T-helper 2 cell (primary cell): ENCODE measurements at regions not wholly inside any gene's neighbourhood (a gene's known extent, or its start where the extent isn't known, plus 50 kb on each side); places are given as distances from the start of the nearest gene placed in this dataset.

ENCODE experiments used
- DNase-seq, 5 experiments: peaks; one replicate each; pipeline versions ENCODE4 v3.0.0 to v3.0.0-alpha.2; 2012 to 2022

DNA sequence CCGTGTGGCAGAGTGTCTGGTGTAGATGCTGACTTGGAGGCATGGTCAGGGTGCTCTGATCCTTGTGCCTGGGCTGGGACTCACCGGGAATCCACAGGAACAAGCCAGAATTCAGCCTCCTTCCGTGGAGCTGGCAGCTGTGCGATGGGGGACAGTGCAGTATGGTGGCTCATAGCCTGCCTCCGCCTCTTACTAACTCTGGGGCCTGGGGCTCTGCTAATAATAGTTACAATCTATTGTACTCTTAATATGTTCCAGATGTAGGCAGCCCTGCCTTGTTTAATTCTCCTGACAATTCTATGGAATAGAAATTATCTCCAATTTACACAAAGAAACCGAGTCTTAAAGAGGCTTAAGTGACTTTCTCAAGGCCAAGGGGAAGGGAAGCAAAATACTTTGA is 77.6 kb downstream of the PCDH1 start:
- no peak for DNase-seq

DNA sequence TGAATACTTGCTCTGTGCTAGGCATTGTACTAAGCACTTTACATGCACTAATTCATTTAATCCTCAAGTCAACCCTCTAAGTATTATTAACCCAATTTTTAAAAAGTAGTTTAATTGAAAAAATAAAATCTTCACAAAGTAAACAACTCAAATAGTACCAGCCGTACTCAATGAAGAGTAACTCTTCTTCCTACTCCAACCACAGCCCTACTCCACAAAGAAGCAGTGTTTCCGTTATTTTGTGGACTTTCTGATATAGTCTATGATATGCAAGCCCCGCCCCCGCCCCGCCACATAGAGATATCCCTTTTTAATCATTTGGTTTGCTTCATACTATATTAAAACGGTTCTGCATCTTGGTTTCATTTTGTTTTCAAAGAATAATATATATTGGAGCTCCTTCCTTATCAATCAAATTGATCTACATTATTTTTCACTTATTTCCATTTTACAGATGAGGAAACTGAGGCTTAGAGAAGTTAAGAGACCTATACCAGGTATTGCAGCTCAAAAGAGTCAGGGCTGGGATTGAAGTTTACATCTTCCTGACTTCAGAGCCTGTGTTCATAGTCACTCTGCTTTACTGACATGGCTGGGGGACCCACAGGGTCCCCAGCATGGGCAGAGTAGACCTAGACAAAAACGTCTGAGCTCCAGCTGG is 78.6 kb downstream of the PCDH1 start:
- DNase-seq, result peak in 1 of 5 experiments; percentile 77

DNA sequence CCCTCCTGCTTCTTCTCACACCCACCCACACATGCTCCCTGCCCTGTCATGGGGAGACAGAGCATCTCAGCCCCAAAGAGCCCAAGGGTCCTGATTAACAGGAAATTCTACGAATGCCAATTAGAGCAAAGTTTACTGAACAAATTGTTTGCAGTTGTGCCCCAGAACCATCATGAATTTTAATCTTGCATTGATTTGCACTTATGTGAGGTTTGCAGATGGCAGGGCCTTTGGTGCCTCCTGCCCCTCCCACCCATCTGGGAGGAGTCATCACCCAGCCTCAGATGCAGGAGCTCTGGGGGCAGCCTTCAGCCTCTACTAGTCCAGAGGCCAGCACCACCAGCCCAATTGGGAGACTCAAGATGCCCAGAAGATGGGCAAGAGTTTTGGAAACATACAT is 80.8 kb downstream of the PCDH1 start:
- no peak for DNase-seq

DNA sequence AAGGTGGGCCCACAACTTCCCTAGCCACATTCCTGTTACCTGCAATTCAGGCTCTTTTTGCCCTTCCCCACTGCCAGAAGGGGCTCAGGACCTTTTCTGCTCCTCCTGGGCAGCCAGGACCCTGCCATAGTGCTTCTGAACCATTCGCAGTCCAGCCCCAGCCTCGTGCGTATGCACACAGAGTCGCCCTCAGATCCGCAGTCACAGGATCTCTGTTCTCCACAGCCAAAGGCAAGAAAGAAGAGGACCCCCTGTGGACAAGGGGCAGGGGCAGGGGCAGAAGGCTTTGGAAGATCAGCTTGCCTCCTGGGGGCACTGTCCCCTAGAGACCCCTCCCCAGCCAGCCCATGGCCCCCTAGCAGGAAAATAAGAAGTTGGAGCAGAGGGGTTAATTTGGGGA is 82.8 kb downstream of the PCDH1 start:
- no peak for DNase-seq

DNA sequence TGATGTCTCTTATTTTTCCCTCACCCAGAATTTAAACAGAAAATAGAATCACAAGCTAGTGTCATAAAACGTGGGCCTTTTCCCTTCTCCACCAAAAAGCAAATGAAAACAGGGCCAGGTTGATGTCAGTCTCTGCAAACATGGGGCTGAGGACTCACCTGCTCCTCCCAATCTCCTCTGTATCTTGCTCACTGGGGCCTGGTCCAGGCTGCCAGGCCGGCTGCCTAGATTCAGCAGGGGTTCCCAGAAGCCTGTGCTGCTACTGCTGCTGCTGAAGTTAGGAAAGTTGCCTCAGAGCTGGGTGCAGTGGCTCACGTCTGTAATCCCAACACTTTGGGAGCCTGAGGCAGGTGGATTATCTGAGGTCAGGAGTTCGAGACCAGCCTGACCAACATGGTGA is 84.3 kb downstream of the PCDH1 start:
- no peak for DNase-seq

DNA sequence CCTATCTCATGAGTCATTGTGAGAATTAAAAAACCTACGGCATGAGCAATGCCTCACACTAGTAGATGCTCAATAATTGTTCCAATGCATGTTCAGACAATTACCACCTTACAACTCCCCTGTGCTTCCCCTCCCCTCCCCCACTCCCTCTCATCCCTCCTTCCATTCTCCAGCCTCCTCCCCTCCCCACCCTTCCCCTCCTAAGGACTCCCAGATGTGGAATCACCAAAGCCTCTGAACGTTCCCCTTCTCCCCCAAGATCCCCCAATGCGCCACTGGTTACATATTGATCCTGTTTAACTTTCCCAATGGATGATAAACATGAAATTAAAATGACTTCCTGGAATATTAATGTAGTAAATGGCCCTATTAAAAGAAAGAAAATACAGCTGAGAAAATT is 84.8 kb downstream of the PCDH1 start:
- DNase-seq, result no peak

DNA sequence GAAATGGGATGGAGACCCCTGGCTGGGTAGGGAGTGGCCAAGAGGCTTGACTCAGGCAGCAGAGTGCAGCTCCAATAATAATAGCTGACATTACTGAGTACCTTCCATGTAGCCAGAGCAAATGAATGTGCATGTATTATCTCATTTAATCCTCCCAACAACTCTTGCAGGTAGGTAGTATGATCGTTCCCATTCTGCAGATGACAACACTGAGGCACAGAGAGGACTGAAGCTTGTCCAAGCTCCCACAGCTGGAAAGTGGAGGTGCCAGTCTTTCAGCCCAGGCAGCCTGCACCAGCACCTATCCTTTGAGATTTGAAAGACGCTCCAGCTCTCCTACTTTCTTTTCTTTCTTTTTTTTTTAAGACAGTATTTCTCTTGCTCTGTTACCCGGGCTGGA is 87.6 kb downstream of the PCDH1 start:
- DNase-seq, result no peak

DNA sequence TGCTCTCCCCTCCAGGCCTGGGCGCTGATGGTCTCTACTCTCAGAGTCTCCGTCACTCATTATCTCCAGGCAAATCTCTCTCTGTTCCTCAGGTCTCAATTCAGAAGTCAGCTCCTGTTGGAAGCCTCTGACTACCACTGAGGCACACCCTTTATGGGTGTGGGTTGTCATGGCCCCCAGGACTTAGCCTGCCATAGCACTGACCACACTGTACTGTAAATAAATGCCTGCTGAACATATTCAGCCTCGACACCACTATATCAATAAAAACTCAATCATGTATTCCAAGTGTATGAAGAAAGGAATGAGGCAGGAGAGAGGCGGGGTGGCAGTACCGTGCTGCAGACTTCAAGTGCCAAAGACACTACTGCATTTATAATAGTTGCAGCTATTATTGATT is 88.9 kb downstream of the PCDH1 start:
- DNase-seq, result no peak

DNA sequence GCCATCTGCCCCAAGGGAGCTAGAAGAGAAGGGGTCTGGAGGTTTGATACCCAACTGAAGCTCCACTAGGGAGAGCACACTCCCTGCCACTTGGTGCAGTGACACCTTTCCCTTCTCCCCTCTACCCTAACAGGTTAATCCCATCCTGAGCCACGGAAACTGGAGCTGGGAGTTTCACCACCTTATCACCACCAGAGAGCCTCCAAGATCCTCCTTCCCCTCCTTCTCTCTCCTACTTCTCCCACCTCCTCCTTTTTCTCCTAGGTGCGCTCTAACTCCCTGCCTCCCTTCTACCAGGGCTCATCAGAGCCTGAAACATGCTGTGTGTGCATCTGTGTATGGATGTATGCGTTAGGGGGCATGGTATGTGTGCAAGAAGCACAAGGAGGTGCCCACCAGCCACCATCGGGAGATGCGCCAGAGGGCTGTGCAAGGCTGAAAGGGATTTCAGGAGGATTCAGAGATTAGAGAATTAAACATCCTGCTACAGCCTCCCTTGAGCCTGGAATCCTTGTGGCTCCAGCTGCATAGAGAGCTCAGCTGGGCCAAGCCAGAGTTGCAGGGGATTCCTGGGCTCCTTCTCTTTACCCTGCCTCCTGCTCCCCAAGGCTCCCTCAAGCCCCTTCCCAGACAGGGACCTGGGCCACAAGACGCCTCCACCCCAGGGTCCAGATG is 89.8 kb downstream of the PCDH1 start:
- DNase-seq, result no peak

DNA sequence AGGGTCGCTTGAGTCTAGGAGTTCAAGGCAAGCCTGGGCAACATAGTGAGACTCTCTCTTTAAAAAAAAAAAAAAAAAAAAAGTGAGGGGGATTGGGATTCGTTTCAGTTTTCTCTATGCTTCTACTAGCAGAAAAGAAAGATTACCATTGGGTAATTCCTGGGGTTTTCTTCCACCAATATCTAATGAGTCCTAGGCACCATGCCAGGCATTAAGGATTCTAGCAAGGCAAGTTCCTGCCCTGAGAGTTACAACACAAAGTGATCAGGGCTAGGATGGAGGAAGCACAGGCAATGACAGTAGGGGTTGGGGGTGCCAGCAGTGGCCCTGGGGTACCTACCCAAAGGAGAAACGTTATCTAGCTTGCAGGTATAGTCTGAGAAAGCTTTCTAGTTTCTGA is 90.8 kb downstream of the PCDH1 start:
- no peak for DNase-seq

DNA sequence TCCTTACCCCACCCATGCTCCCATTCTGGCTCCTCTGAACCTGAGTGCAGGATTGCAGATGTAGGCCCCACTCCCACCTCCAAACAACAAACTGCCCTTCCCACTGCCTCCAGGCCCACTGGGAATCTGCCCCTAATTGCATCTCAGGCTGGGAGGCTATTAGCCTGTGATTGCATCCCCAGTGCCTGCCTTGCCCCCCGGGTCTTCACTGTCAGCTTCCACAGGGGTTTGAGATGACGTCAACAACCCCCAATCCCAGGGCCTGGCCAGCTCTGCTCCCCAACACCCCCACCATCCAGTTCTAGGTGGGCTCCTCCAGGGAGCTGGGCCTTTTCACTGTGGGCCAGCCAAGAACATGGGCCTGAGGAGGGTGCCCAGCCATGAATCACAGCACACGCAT is 91.5 kb downstream of the PCDH1 start:
- DNase-seq, result no peak

DNA sequence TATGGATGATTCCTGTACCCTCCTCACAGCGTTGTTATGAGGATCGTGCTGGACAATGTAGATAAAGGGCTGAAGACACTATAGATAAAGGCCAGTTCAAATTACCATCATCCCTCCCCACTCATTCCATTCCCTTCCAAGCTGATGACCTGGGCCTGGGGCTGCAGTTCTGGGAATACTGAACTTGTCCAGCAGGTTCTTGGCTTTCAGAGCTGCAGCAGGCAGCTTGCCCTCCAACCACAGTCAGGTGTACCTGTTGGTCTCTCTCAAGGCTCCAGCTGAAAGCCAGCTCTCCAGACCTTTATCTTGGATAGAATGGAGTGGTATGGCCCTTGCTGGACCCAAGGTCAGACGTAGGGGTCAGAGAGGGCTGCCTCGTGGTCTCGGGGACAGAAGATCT is 92.5 kb downstream of the PCDH1 start:
- DNase-seq, result no peak

DNA sequence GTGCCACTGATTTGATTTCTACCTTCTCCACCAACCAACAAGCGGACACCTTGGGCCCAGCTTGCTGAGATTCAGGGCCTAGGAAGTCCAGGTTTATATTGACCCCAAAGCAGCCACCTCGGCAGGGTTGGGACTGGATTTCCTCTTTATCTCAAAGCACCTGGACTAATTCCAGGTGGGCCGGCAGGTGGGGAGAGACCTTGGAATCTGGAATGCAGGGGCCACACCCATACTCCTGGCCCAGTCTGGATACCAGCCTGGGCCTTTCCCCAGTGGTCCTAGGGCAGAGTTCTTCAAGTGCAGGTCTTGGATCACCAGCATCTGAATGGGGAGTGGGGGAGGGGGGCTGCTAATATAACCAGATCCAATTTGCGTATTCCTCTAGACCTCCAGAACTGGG is 93.1 kb downstream of the PCDH1 start:
- DNase-seq, result no peak

DNA sequence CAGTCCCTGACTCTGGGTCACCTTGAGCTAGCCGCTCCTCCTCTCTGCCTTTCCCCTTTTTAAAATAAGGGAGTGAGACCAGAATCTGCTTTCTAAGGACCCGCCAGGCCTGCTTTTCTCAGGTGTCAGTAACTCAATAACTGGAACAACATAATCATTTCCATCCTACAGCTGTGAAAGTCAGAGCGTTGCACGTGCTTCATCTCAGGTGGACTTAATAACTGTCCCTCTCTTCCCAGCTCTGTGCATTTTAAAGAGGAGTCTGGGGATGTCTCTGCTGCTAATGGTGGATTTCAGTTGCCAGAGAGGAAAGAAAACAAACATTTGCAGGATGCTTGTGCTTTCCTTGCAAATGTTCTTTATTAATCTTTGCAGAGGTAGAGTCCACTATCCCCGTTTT is 93.7 kb downstream of the PCDH1 start:
- DNase-seq, result no peak

DNA sequence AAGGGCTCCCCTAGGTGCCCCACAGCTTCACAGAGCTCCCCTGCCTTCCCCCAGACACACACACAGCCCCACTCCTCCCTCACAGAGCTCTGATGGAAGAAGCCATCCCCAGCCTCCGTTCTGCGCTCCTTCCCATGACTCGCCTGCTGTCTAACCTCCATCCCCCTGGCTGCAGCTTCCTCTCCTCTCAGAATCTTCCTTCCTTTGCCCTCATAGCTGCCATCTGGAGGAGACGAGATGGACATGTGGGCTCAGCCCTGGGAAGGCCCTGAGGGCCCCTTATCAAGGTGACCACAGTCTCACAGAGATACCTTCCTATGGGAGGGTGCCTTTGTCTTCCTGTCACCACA is 94.3 kb downstream of the PCDH1 start:
- no peak for DNase-seq

DNA sequence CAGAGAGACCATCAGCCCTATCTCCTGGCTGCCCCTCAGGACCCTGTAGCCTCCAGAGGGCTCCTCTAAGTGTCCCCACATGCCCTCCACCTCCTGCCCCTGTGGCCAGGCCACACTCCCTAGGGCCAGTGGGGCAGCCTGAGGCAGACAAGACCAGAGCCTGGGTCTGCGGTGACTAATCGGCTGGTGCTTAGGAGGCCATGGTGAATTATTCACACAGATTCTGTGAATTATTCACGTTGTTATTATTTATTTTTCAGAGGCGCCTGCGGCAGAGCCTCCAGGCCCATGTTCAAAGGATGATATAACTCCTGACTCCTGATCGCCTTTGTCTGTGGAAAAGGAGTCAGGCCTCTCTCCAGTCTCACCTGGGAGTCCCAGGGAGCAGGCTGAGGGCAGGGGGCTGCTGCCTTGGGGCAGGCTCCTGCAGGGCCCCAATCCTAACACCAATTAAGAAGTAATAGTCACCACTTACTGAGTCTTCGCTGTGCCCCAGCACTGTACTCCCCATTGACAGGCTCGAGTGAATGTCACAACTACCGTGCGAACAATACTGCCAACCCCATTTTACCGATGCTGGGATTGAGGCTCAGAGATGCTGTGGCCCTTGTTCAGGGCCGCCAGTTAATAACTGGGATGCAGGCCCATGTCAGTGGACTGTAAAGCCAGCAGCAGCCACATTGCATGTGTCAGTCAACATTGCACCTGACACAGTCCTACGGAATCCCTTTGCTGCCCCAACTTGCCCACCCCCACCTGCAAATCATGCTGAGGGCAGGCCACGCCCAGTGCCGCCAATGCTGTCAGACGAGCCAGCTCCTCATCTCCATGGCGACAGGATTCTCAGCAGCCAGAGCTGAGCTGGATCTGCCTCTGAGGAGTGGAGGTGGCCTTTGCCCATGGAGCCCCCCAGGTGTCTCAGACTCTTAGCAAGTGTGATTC is 94.9 kb downstream of the PCDH1 start:
- no peak for DNase-seq

DNA sequence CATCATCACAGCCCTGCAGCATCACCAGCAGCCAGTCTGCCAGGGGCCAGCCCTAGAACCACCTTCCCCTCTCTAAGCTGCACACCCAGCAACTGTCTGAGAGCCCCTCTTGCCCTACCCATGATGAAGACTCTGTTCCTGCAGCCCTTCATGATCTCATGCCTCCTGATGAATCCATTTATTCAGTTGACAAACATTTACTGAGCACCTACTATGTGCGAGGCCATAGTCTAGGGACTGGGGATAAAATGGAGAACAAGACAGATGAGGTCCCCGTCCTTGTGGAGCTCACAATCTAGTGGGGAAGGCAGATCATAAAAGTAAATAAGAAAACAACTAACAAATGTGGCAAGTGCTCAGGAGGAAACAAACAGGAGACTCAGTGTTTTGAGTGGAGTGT is 96.3 kb downstream of the PCDH1 start:
- DNase-seq, result no peak

DNA sequence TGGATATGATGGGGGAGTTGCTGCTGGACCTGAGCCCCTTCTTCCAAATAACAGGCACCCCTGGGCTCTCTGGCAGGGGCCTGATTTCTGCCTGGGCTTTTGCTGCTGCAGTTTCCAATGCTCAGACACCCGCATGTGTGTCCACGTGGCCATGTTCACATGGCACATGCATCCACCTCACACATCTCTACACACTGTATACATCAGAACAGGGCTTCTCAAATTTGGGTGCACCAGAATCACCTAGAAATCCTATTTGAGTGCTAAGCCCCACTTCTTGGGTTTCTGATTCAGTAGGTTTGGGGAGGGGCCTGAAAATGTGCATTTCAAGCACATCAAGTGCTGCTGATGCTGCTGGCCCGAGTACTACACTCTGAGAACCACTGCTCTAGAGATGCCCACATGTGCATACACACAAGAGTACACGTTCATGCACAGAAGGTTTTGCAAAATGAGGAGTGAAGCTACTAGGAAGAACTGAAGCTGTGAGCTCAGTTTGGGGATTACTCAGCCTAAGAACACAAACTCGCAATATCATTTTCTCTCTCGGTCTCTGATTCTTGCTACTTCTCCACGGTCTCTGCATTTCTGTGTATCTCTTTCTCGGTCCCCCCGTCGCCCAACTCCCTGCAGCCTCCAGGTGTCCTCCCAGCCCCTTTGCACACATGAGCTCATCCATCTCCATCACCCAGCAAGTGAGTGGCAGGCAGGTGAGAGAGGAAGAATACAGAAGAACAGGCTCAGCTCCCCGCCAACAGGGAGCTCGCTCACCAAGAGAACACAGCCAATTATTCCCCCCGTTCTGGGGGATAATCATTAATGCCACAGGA is 97.0 kb downstream of the PCDH1 start:
- peak in 1 of 5 experiments; percentile 29 for DNase-seq

DNA sequence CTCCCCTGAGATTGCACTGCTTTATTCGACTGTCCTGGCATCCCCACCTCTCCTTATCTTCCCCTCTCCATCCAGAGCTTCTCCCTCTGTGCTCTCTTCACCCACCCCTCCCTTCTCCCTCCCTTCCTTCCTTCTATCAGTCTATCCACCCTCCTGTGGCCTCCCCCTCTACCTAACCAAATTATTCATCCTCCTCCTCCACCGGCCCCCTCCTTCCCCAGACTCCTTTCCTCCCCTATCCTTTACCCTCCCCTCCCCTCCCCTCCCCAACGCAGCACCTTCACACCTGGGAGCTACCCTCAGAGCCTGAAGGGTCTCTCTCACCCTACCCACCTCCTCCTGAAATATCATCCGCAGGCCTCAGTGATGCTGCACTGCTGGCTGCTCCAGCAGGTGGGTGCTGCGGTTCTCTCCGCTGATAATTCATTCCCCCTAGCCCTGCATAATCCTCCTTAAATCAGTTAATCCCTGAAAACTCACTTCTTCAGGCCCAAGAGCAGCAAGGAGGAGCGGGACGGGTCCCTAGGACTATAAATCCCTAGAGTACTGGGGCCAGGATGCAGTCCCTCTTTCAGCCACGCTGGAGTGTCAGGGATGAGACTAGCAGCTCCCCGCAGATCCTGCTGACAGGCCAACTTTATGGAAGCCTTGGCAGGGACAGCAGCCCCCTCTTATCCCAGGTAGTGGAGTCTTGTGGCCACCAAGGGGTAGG is 97.8 kb downstream of the PCDH1 start:
- DNase-seq, result no peak

DNA sequence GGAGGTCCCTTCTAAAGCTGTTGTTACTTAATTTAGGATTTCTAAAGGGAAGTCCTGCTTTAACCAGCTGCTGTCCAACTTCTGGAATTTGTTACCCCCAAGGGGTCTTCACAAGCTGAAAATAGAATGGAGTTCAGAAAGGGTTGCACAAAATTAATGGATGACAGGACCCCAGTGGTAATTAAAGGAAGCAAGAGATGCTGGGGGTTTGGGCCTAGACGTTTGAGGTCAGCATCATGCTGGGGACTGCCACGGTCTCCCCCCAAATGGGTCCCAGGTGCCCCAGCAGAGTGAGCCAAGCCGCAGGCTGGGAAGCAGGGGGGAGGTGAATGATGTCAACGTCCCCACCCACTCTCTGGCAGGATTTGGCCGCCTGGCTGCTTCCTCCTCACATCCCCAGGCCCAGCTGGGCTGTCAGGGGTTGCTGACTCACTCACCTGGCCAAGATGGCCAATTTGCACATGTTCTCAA is 97.5 kb upstream of the ARAP3 start:
- DNase-seq, result no peak

DNA sequence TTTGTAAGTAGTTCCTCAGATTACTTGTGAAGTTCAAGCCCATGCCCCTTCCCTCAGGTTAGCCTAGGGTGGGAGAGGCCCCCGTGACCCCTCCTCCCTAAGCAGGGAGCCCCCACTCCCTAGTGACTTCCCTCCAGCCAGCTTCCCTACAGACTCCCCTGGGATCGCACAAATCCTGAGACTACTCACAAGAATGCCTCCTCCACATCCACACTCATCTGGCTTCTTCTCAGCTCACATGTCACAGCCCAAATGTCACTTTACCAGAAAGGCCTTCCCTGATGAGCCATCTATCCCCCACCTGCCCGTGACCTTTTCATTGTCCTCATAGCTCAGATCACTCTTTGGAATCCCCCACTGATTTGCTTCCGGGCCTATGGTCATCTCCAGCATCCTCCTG is 96.7 kb upstream of the ARAP3 start:
- DNase-seq, result no peak

DNA sequence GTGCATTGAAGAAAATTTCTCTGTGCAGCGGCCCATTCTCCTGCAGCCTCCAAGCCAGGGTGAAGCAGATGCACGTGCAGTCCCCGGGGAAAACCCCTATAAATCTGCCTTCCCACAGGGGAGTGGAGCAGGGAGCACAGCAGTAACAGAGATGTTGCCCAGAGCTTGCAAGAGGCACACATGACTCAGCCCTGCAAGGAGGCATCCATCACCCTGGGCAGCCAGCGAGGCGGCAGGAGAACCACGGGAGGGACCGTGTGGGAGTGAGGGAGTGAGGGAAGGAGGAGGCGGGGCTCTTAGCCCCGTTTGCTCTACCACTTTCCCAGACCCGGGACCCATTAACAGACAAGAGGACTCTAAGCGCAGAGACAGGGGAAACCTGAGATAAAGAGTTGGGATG is 96.2 kb upstream of the ARAP3 start:
- no peak for DNase-seq
